ENCODE measurements at regions not wholly inside any gene's neighbourhood (a gene's known extent, or its start where the extent isn't known, plus 50 kb on each side); places are given as distances from the start of the nearest gene placed in this dataset.
"Not testable (repeated sequence)": the region's sequence is repeated elsewhere in the genome, so short reads cannot be mapped to it uniquely, and the experiment has no call there.

- DNase-seq = no peak
Observed at GRCh38 chr20:50346374-50347283, 156.0 kb downstream of the CEBPB start.

GRCh38 chr20:50347284-50348063, 156.8 kb downstream of the CEBPB start:
- DNase-seq = no peak

GRCh38 chr20:50348096-50348495, 157.5 kb downstream of the CEBPB start:
- peak in 1 of 2 donors; percentile 37 for DNase-seq

DNA sequence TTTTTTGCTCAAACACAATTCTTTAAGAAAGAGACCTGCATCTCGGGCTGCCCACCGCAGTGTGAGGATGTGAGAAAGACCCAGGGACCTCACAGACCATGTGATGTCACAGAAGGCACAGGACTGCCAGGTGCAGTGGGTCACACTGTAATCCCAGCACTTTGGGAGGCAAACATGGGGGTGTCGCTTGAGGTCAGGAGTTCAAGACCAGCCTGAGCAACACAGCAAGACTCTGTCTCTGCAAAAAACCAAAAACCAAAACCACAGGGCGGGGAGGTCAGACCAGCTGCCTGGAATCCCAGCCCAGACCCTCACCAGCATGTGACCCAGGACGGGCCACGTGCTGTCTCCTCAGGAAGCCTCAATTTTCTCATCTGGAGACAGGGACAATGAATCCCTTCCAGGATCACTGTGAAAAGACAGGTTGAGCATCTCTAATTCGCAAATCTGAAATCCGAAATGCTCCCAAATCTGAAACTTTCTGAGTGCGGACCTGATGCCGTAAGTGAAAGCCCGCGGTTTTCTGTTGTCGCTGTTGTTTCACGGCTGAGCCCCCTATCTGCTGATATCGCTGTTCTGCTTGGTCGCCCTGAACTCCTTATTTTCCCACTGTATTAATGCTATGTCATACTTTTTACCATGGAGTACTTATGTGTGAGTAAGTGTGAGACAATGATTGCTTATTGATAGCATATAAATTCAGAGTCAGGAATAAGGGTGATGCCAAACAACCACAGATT, 159.5 kb upstream of the PTPN1 start:
- DNase-seq = no peak

DNA sequence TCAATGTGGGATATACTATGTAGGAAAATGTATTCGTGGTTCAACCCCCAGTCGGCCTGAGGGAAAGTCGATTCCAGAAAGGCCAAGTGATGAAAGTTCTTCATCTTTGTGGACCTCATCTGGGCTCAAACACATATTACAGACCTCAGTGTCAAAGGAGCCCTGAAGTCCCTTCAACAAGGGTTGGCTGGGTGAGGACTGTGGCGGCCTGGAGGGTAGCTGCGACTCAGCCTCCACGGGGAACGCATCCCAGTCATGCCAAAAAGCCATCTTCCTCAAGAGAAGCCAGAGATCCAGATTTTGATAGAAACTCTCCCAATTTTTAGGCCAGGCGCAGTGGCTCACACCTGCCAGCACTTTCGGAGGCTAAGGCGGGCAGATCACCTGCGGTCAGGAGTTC, 158.6 kb upstream of the PTPN1 start:
- no peak for DNase-seq

DNA sequence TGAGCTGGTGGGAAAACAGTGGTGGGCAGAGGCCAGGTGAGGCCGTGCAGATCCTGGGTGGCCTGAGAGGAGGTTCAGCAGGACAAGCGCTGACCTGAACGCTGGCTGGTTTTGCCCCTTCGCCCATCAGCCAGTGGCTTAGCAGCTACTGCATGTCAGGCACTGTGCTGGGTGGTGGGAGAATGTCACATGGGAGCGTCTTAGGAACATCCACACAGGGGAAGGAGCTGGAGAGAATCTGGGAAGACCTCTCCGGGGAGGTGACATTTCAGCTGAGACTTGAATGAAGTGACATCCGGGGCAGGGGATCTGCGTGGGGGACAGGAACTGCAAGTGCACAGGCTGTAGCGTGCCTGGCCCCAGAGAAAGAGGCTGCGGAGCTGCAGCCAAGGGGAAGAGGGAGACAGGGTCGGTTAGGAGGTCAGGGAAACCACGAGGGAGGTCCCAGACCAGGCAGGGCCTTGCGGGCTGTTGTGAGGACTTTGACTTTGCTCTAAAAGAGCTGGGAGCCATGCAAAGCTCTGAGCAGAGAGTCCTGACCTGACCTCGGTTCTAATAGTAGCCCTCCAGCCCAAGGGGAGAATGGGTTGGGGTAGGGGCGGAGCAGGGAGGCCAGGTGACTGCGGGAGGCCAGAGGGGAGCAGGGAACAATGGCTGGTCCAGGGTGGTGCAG, 156.8 kb upstream of the PTPN1 start:
- DNase-seq = no peak

DNA sequence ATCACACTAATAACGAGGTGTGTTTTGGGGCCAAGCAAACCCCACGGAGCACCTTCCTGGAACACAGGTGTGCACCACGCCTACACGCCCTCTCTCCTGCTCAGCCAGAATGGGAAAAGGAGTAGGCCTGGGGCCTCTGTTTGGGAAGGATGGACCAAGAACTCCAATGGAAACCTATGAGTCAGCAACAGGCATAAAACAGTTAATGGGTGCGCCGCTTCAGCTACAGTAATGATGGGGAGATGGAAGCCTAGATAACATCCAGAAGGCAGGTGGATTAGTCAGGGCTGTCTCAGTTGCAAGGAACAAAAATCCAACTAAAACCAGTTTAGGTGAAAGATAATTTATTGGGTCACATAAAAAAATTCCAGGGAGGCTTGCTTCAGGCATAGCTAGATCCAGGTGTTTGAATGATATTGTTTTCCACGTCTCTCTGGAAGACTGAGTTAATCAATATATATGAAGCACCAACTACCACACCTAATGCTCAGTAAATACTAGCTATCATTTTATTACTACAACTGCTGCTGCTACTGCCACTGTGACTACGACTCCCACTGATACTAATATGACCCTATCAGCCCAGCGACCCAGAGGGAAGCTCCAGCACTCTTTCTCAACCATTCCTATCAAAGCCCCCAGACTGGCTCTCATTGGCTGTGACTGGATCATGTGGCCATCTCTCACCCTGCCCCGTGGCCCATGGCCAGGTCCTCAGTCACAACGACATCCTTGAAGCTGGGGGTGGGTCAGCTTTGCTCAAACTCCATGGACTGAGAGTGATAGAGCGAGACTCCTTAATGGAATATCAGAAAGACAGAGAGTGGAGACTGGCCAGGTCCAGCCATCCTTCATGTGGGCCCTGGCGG, 155.2 kb upstream of the PTPN1 start:
- no peak for DNase-seq

DNA sequence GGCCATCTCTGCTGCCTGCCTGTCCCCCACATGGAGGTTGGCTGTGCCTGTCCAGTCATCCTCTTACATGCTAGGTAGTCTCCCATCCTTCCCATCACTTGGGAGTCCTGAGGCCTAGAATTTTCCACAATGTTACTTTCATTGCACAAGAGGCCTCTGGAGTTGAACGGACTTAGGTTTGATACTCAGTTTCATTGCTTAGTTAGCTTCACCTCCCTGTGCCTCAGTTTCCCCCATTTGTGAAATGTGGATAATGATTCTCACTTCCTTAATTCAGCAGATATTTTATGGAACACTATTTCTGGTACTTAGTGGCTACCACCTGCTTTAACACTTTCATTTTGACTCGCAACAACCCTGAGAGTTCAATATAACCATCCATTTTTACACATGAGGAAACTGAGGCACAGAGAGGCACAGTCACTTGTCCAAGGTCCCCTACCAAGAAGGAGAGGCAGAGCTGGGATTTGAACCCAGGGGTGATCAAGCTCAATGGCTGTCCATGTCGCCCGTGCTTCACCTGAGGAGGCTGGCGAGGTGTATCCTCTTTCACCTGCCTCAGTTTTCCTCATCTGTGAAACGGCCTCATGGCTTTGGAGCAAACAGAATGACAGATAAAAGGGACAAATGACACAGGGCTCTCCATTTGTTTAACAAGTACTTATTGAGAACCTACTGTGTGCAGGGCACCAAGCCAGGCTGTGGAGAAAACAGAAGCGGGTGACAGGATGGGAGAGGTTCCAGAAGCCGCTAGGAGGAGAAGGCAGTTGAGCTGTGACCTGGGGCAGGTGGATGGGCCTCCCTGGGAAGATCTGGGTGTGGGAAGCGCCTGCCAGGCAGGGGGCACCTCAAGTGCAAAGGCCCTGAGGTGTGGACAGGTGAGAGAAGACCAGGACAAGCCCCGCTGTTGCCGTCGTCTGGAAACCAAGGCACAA, 154.3 kb upstream of the PTPN1 start:
- no peak for DNase-seq

- DNase-seq = no peak
Observed at GRCh38 chr20:50356525-50356885, 153.7 kb upstream of the PTPN1 start.

GRCh38 chr20:50356962-50357782, 153.0 kb upstream of the PTPN1 start:
- no peak for DNase-seq

DNA sequence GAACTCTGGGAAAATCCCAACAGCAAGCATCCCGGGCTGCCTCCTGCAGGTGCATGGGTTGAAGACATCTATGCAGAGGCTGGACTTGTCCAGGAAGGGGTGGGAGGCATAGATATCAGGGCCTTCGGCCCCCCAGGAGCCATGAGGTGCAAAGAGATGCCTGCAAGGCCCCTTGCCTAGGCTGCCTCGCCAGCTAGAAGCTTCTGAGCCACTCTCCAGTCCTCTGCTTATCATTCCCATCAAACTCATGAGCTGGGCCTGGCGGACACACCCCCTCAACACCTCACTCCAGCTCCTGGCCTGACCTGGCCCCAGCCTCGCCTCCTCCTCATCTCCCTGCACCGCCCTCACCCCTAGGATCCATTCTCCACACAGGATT, 152.4 kb upstream of the PTPN1 start:
- DNase-seq = no peak

- no peak for DNase-seq
Observed at GRCh38 chr20:50358166-50358565, 152.0 kb upstream of the PTPN1 start.

DNA sequence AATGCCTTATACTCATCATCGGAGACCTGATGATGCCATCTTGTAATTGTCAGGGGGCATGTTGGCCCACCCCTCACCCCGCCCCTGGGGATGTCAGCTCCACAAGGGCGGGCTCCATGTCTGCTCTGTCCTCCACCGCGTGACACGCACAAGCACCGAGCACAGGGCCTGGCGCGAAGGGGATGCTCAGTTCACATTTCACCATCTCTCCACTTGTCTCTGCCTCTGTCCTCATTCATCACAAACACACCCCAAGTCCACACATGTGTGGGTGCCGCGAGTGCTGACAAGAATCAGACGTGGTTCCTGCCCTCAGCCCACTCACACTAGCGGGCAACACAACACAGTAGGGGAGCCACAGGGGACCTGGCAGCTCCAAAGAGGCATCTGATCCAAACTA, 151.2 kb upstream of the PTPN1 start:
- DNase-seq = no peak

DNA sequence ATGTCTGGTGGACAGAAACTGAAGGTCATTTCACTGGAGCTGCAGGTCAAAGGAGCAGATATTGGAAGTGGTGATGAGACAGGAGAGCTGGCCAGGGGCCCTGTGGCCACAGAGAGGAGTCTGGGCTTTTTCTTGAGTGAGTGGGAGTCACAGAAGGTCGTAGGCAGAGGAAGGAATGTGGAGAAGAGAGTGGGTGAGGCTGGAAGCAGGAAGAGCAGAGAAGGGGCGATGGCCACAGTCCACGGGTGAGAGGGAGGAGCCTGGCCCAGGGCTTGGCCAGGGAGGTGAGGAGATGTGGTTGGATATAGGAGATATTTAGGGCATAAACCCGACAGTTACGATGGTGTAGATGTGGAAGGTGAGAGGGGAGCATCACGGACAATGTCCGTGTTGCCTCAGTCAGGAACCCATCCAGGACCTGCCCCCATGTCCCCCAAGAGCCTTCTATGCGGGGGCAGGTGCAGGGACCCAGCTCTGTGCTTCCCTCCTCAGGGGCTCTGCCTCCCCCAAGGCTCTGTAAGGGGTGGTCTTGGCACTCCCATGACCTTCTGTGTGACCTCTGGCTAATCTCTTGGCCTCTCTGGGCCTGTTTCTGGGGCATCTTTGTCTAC, 150.5 kb upstream of the PTPN1 start:
- no peak for DNase-seq

DNA sequence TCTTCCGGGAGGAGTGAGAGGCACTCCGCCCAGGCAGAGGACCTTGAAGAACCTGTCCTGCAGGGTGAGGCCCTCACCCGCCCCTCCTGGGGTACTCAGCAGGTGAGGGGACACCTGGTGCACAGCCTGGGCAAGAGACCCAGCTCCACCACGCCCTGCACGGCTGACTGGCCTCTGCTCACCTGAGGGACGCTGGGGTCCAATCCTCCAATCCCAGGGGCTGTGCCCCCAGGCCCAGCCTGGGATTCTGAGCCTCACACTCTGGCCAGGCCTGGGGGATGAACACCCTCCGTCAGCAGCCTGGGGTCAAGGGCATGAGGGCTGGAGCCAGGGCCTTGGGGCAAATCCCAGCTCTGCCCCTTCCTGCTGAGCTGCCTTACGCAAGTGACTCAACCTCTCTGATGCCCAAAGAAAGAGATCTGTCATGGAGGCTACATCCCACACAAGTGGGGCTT, 149.9 kb upstream of the PTPN1 start:
- no peak for DNase-seq

- DNase-seq = no peak
Observed at GRCh38 chr20:50360921-50361320, 149.3 kb upstream of the PTPN1 start.

DNA sequence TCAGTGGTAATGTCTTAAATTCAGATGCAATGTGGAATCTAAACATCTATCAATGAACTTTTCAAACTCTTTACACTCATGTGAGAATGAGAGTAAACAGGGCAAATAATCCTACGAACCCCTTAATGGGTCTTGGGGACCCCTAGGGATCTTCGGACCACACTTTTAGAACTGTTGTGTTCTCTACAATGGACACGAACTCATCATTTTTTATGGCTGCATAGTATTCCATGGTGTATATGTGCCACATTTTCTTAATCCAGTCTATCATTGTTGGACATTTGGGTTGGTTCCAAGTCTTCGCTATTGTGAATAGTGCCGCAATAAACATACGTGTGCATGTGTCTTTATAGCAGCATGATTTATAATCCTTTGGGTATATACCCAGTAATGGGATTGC, 148.0 kb upstream of the PTPN1 start:
- DNase-seq = not testable (repeated sequence)

DNA sequence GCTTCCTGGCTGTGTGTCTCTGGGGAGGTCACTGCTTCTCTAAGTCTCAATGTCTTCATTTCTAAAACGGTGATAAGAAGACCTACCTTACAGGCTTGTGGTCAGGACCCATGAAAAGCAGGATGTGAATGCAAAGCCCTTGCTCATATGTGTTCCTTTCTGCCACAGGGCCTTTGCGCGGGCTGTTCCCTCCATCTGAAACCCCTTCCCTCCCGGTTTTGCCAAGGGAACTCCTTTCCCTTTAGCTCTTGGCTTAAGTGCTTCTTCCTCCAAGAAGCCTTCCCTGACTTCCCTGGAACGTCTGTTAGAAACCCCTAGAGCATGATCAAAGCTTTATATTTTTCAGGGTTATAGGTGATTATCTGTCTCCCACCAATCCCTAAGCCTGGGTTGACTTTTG, 147.2 kb upstream of the PTPN1 start:
- no peak for DNase-seq

DNA sequence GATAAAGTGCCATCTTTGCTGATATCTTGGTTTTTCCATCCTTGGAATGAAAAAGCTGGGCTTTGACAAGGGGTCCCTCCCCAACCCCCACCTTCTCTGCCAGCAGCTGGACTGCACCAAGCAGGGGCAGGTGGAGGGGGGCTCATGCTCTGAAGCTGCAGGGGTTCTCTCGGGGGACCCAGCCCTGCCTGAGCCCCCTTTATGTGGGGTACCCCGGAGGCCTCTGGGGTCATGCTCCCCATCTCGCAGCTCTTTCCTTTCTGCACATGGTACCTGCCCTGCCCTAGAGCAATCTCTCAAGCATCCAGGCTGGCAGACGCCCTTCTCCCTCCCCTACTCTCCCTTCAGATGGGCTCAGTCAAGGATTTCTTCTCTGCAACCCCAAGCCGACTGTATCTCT, 146.7 kb upstream of the PTPN1 start:
- DNase-seq = no peak

All from CD4-positive, alpha-beta T cell treated with Interleukin-4 for 1 hour (primary cell).